GM12873 (cell line): ENCODE measurements at regions not wholly inside any gene's neighbourhood (a gene's known extent, or its start where the extent isn't known, plus 50 kb on each side); places are given as distances from the start of the nearest gene placed in this dataset.

Source experiments
- CTCF ChIP-seq: IDR thresholded peaks from 2 replicates; pipeline ENCODE4 v1.5.1; 2012; ENCODE audit warnings: low read depth, mild to moderate bottlenecking, moderate library complexity, low read length, control low read depth; ENCODE audit not compliant: insufficient read depth; ENCODE audit errors: missing control alignments

GRCh38 chr5:64110222-64110621 lies 55.4 kb upstream of the RNF180 start:
- no peak for TF ChIP-seq CTCF

- TF ChIP-seq CTCF = no peak
Observed at GRCh38 chr5:64108674-64109073, 57.0 kb upstream of the RNF180 start.

- TF ChIP-seq CTCF = no peak
Observed at GRCh38 chr5:64100203-64100602, 65.4 kb upstream of the RNF180 start.

- no peak for TF ChIP-seq CTCF
Observed at GRCh38 chr5:64096771-64097170, 68.9 kb upstream of the RNF180 start.

GRCh38 chr5:64077589-64077988 lies 88.1 kb upstream of the RNF180 start:
- no peak for TF ChIP-seq CTCF

- peak; percentile 68 for TF ChIP-seq CTCF
Observed at GRCh38 chr5:64074533-64074932, 91.1 kb upstream of the RNF180 start.

GRCh38 chr5:64069486-64069885 lies 96.2 kb upstream of the RNF180 start:
- no peak for TF ChIP-seq CTCF
